GM18505 (cell line): ENCODE measurements at regions not wholly inside any gene's neighbourhood (a gene's known extent, or its start where the extent isn't known, plus 50 kb on each side); places are given as distances from the start of the nearest gene placed in this dataset.

Source experiments
- ATAC-seq: cut with Tn5 transposase; IDR thresholded peaks from one replicate; pipeline ENCODE4 v1.9.1; 2021; ENCODE audit not compliant: unreplicated experiment
- POLR2A ChIP-seq: IDR thresholded peaks from 4 replicates; pipeline ENCODE4 v1.6.1; 2011; ENCODE audit warnings: borderline replicate concordance; ENCODE audit not compliant: insufficient read depth, insufficient read length; ENCODE audit errors: extremely low read depth

DNA sequence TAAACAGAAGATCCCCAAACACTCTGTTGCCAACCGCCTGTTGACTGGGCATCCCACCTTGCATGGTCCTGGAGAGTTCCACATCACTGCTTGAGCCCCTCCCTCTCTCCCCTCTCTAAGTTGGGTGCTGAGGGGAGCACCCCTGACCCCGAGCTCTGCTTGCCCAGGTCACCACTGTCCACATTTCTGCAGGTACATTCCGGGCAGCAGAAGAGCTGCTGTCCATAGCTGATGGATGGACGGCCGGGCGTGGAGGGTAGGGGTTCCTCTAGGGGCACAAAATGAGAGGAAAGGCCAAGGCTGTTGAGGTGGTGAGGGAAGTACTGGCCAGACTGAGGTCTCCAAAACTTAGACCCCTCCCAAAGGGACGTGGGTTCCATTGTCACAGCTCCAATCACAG, 227.4 kb upstream of the PPP2R2D start:
- no peak for ATAC-seq

DNA sequence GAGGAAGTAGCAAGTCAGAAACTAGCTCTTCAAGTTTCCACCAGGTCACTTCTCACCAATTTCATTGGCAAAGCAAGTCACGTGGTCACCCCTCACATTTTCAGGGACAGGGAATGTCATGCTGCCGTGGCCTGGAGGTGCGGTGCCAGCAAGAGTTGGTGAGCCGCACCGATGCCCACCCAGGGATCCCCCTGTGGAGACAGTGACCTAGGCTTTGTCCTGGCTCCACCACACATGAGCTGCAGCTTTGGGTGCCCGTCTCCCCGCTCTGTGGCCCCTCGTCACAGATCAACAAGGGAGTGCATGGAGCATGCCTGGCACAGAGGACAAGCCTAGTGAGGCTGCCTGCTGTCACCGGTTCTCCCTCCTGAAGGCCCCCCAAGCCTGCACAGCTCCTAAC, 226.7 kb upstream of the PPP2R2D start:
- no peak for ATAC-seq
- TF ChIP-seq POLR2A, result no peak

More for the DNA sequence above, 227.4 kb upstream of the PPP2R2D start:
- TF ChIP-seq POLR2A, result no peak

DNA sequence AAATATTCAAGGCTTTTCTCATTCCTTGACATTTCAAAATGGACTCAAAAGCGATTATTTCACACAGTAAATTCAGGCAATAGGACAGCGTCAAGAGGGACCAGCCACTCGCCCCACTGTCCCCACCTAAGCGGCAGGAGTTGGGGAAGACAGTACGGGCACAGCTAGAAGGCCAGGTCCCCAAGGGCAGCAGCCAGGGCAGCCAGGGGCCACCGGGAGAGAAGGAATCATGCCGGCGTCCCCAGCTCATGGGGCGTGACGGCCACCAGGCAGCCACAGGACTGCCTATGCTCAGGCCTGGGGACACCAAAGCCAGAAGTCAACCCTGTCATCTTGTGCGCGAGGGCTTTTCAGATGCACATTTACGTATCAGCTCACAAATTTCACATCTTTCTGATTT, 225.7 kb upstream of the PPP2R2D start:
- no peak for ATAC-seq
- no peak for TF ChIP-seq POLR2A

DNA sequence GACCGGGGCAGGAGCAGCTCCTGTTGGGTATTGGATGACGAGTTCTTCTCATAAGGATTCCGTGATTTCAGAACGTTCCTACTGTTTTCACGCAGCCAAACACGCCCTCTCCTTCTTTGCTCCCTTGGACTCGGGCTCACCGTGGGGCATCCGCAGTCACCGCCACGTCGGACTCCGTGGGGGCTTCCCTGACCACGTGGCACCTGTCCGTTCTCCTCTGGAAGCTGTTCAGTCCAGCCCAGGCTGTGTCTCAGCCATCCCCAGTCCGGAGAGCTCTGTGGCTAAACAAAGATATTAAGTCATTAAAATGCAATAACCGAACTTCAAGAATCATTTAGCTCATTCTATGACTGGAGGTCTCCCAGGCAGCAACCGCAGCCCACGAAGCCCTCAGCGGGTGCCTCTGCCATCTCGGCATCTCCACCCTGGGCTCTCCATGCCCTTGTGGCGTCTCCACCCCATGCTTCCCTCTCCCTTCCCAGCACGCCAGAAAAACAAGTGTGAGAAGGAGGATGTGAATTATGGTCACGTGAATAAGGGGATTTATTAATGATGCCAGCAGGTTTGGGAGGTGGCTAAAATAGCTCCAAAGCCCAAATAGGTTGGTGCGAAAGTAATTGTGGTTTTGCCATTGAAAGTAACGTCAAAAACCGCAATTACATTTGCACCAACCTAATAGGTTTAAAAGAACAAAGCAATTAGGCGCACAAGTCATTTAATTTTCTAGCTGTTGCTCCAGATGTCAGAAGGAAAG, 224.6 kb upstream of the PPP2R2D start:
- no peak for TF ChIP-seq POLR2A
- no peak for ATAC-seq

DNA sequence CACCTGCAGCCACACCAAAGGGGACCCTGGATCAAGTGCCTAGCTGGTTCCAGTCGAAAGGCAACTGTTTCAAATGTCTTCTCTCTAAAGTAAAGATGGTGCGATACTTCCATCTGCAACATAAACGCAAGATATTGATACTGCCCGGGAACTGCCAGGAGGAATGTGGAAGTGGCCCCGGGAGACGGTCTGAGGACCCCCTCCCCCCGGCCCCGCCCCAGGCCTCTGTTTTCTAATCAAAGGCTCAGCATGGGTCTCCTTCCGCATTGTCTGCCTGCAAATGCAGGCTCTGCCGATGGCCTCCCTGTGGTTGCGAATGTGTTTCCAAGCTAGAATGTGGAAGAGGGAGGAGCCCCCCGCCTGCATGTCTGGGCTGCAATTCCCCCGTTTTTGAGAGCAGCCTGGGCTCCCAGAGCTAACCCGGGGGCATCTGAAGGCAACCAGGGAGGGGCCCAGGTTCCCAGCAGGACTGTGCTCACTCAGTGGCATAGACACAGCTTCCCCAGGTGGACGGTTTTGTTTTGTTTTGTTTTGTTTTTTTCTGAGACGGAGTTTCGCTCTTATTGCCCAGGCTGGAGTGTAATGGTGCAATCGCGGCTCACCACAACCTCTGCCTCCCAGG, 223.9 kb upstream of the PPP2R2D start:
- no peak for ATAC-seq
- no peak for TF ChIP-seq POLR2A

DNA sequence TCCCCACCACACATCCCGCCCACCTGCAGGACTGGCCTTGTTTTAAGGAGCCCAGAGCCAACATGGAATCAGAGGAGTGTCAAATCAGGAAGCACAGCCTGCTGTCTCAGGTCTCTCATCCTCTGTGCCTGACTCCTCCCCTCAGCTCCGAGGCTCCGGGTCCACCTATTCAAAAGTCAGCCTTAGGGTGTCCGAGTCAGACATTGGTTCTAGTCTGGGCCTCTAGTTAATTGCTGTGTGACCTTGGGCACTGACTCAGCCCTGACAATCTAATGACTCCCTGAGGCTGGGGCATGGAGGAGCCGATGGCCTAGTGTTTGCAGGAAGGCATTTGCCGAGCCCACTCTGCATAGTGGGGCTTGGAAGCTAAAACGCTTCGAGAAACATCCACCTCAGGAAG, 223.1 kb upstream of the PPP2R2D start:
- ATAC-seq, result no peak
- TF ChIP-seq POLR2A, result no peak

DNA sequence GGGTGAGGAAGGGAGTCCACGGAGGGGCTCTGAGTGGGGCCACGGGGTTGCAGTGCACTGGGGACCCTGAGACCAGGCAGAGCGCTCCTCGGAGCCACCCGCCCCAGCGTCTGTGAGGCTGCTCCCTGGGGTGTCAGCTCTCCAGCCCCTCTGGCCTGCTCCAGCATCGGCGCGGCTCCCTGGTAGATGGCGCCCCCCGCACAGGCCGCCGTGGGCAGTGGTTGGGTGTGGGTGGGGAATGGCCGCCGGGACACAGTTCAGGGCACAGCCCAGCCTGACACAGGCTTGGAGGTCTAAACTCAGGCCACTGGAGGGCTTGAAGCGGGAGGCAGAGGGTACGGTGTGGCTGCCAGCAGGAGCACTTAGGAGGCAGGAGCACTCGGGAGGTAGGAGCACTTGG, 222.6 kb upstream of the PPP2R2D start:
- no peak for ATAC-seq
- no peak for TF ChIP-seq POLR2A

DNA sequence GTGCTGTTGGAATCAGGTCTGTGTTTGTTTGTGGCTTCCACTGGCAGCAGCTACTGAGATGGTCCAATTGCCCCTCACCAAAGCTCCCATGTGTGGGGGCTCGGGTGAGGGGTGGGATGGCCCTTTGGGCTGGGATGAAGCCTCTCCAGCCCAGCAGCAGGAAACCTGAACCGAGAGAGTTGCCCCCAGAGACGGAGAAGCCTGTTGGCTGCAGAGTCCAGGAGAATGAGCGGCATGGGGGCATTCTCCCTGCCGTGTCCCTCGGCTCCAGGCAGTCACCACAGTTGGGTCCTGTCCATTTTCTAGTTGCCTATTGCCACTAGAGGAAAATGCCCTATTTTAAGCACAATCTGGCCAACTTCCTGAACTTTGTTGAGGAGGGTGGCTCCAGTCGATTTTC, 222.2 kb upstream of the PPP2R2D start:
- ATAC-seq, result no peak
- TF ChIP-seq POLR2A, result no peak

DNA sequence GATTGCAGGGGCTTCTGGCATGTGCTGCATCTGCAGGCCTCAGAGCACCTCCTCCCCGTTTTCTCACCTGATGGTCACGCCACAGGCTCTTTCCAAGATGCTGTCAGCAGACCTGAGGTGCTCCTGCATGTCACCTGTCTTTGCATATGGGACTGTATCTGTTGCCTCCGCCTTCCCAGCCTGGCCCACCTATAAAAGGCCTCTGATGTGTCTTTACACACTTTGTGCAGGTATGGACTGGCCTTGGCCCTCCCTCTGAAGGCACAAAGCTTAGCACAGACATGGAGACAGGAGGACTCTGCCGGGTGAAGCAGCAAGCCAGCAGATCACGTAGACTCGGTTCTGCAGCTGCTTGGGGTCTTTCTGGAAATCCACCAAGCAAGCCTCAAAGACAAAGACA, 220.9 kb upstream of the PPP2R2D start:
- TF ChIP-seq POLR2A, result no peak
- no peak for ATAC-seq

DNA sequence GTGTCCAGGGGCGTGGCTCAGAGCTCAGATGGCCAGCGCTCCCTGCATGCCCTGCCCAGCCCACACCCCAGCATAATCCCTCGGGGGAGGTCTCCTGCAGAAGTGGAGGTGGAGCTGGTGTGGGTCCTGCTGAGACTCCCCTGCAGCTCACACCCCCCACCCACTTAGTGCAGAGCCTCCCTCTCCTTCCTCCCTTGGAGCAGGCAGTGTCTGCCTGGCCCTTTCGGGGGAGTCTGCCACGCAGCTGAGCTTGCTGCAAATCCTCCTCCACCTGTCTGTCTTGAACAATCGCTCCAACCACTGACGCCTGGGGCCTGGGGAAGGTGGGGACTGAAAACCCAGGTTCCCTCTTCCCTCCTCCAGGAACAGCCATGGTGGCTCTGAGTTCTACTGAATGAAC, 219.7 kb upstream of the PPP2R2D start:
- no peak for ATAC-seq
- no peak for TF ChIP-seq POLR2A

DNA sequence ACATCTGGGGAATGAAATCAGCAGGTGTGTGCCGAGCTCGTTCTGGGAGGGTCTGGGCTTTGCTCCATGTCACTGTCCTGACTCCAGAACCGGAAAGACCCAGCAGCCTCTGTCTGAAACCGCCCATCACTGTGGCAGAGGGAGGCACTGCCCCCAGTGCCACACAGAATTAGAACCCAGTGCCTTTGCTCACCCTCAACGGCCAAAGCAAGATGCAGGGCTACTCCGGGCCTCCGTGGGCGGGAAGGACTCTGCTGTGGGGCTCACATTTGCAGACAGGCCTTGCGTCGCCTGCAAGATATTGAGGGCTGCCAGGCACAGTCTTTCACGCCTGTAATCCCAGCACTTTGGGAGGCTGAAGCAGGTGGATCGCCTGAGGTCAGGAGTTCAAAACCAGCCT, 219.2 kb upstream of the PPP2R2D start:
- ATAC-seq, result no peak
- TF ChIP-seq POLR2A, result no peak

DNA sequence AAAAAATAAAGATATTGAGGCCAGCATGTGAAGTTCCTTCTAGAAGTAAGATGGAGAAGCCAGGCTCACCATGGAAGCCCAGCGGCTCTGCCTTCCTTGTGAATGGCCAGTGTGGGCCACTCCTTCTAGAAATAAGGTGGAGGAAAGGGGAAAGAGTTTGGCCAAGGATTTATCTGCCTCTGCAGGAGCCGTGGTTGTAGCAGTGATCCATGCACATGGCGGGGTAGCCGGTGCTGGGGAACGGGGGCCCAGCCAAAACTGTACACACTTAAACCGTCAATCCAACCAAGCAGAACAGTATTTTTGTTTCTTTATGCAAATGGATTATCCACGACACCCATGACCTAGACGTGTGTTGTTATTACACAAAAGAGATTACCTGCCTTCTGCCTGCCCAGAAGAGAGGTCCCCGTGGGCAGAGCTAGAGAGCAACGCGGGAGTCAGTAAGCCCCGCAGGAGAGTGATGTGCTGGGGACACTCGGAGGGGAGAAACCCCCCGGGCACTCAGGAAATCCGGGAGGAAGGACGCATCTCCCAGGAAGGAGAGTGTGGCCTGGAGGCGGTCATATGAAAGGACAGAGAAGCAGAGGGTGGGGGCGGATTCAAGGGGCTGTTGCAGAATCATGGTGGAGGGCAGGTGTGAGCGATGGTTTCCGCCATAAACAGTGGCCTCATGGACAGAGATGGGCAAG, 218.4 kb upstream of the PPP2R2D start:
- no peak for ATAC-seq
- TF ChIP-seq POLR2A, result no peak

DNA sequence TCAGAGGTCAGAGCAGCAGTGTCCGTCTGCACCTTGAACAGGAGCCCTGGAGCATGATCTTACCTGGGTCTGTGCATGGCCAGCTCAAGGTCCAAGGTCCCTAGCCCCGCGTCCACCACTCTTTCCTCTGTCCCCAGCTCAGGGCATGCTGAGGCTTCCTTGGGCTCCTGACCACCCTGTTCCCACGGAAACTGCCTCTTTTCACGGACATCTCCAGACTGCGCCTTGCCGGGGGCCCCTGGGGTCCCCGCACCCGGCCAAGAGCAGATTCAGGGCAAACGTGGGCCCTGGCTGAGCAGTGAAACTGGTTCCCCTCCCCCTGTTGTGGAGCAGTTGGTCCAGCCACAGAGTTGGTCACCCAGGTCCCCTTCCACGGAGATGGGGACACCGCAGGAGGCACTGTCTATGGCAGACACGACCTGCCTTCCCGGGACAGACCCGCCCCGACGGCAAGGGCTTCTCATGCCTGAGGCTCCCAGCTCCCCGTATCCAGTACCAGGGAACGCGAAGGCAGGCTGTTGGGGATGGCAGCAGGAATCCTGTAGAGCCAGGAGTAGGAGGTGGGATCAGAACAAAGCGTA, 217.4 kb upstream of the PPP2R2D start:
- ATAC-seq, result no peak
- TF ChIP-seq POLR2A, result no peak
